ENCODE measurements at regions not wholly inside any gene's neighbourhood (a gene's known extent, or its start where the extent isn't known, plus 50 kb on each side); places are given as distances from the start of the nearest gene placed in this dataset.

- Histone ChIP-seq H4K20me1 (ENCODE audit: insufficient read depth) (no peaks in the 10 kb centered on the region), H3K4me1 (ENCODE audit: low read depth, poor library complexity, severe bottlenecking) (no peaks in the 10 kb centered on the region), H3K27ac (no peak overlapping the region), H3K9ac (no peak overlapping the region), H3K36me3 (ENCODE audit: insufficient read depth) (no peaks in the 10 kb centered on the region), H3K79me2 (ENCODE audit: insufficient read depth, low read depth) (no peaks in the 10 kb centered on the region), H3K27me3 (ENCODE audit: insufficient read depth, low read depth) (no peaks in the 10 kb centered on the region), H3K4me3 (IDR thresholded peaks at IDR 0.05; ENCODE audit: insufficient read depth, low read depth, low read length) (no peak overlapping the region), H3K4me2 (no peak overlapping the region), H2AFZ (ENCODE audit: low read depth) (no peak overlapping the region)
- no peak for TF ChIP-seq CTCF (conservative IDR thresholded peaks at IDR 0.05; ENCODE audit: low read depth, low read length)
Observed at GRCh38 chr2:129014432-129014831, 695.8 kb upstream of the HS6ST1 start.

GRCh38 chr2:129015397-129016285, 697.0 kb upstream of the HS6ST1 start:
- H3K36me3 ChIP-seq (ENCODE audit: insufficient read depth), result no peaks in the 10 kb centered on the region
- no peak overlapping the region for H3K4me3 ChIP-seq (IDR thresholded peaks at IDR 0.05; ENCODE audit: insufficient read depth, low read depth, low read length)
- no peaks in the 10 kb centered on the region for H3K79me2 ChIP-seq (ENCODE audit: insufficient read depth, low read depth)
- no peak for TF ChIP-seq CTCF (conservative IDR thresholded peaks at IDR 0.05; ENCODE audit: low read depth, low read length)
- H3K27ac ChIP-seq, result no peak overlapping the region
- H4K20me1 ChIP-seq (ENCODE audit: insufficient read depth), result no peaks in the 10 kb centered on the region
- H2AFZ ChIP-seq (ENCODE audit: low read depth), result no peak overlapping the region
- no peak overlapping the region for H3K9ac ChIP-seq
- H3K4me1 ChIP-seq (ENCODE audit: low read depth, poor library complexity, severe bottlenecking), result no peaks in the 10 kb centered on the region
- no peak overlapping the region for H3K4me2 ChIP-seq
- H3K27me3 ChIP-seq (ENCODE audit: insufficient read depth, low read depth), result no peaks in the 10 kb centered on the region

- Histone ChIP-seq H3K27ac (no peak overlapping the region), H3K4me1 (ENCODE audit: low read depth, poor library complexity, severe bottlenecking) (no peaks in the 10 kb centered on the region), H3K27me3 (ENCODE audit: insufficient read depth, low read depth) (no peaks in the 10 kb centered on the region), H4K20me1 (ENCODE audit: insufficient read depth) (no peaks in the 10 kb centered on the region), H3K36me3 (ENCODE audit: insufficient read depth) (no peaks in the 10 kb centered on the region), H3K79me2 (ENCODE audit: insufficient read depth, low read depth) (no peaks in the 10 kb centered on the region), H3K4me3 (IDR thresholded peaks at IDR 0.05; ENCODE audit: insufficient read depth, low read depth, low read length) (no peak overlapping the region), H3K9ac (no peak overlapping the region), H3K4me2 (no peak overlapping the region), H2AFZ (ENCODE audit: low read depth) (no peak overlapping the region)
- TF ChIP-seq CTCF (conservative IDR thresholded peaks at IDR 0.05; ENCODE audit: low read depth, low read length), result no peak
Observed at GRCh38 chr2:129016972-129017371, 698.3 kb upstream of the HS6ST1 start.

- H3K4me1 ChIP-seq (ENCODE audit: low read depth, poor library complexity, severe bottlenecking), result no peaks in the 10 kb centered on the region
- no peak overlapping the region for H3K4me2 ChIP-seq
- no peak overlapping the region for H3K4me3 ChIP-seq (IDR thresholded peaks at IDR 0.05; ENCODE audit: insufficient read depth, low read depth, low read length)
- no peaks in the 10 kb centered on the region for H3K36me3 ChIP-seq (ENCODE audit: insufficient read depth)
- H3K27ac ChIP-seq, result no peak overlapping the region
- no peak overlapping the region for H3K9ac ChIP-seq
- no peaks in the 10 kb centered on the region for H4K20me1 ChIP-seq (ENCODE audit: insufficient read depth)
- H3K79me2 ChIP-seq (ENCODE audit: insufficient read depth, low read depth), result no peaks in the 10 kb centered on the region
- H2AFZ ChIP-seq (ENCODE audit: low read depth), result no peak overlapping the region
- H3K27me3 ChIP-seq (ENCODE audit: insufficient read depth, low read depth), result no peaks in the 10 kb centered on the region
- TF ChIP-seq CTCF (conservative IDR thresholded peaks at IDR 0.05; ENCODE audit: low read depth, low read length), result no peak
Observed at GRCh38 chr2:129024796-129025195, 706.1 kb upstream of the HS6ST1 start.

All from KMS-11 (cell line).